ENCODE measurements at regions not wholly inside any gene's neighbourhood (a gene's known extent, or its start where the extent isn't known, plus 50 kb on each side); places are given as distances from the start of the nearest gene placed in this dataset.

DNA sequence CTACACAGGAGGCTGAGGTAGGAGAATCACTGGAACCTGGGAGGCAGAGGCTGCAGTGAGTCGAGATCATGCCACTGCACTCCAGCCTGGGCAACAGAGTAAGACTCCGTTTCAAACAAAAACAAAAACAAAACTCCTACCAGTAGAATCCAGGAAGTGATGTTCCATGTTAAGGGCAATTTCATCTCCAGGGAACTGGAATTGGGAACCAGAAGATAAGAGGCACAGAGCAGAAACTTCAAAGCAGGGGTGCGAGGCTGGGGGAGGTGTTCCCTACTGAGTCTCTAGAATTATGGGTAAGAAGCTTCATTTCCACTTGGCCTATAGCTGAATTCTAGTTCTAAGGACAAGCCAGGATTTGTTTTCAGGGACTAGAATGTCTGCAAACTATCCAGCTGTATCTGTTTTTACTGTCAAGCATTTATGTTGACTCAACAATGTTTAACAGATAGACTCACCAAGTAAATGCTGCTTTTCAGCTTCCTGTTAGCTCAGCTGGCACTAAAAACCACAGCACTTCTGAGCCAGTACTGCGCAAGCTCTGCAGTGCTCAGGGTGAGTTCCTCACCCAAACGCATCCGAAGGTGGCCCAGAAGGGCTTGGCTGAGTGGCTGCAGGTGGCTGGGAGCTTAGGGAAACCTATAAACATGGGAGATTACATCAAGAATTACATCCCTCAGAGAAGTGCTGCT is 320.1 kb downstream of the MTRR start:
- no peaks in the 10 kb centered on the region for H3K9me2 ChIP-seq (ENCODE audit: insufficient read depth, low read length)
- H3K36me3 ChIP-seq (ENCODE audit: insufficient read depth, low read length) = no peaks in the 10 kb centered on the region
- H3K79me2 ChIP-seq (replicated peaks; ENCODE audit: insufficient read depth, low read length) = no peaks in the 10 kb centered on the region
- no peaks in the 10 kb centered on the region for H4K20me1 ChIP-seq (ENCODE audit: insufficient read depth)
- no peak overlapping the region for H2AFZ ChIP-seq (ENCODE audit: low read depth, low read length)
- no peak overlapping the region for H3K27ac ChIP-seq (ENCODE audit: low read length)
- no peaks in the 10 kb centered on the region for H3F3A ChIP-seq (ENCODE audit: insufficient read depth, low read length, poor library complexity, severe bottlenecking)
- no peak overlapping the region for H3K4me2 ChIP-seq (ENCODE audit: low read length)
- H3K27me3 ChIP-seq (ENCODE audit: insufficient read depth, low read depth, low read length) = no peaks in the 10 kb centered on the region
- no peak overlapping the region for H3K9ac ChIP-seq (ENCODE audit: low read length)
- TF ChIP-seq SMC3 (conservative IDR thresholded peaks at IDR 0.05; ENCODE audit: poor library complexity) = no peak
- no peak for TF ChIP-seq RAD21 (conservative IDR thresholded peaks at IDR 0.05)
- TF ChIP-seq EZH2 (IDR thresholded peaks at IDR 0.05; ENCODE audit: borderline replicate concordance, insufficient read depth, low read length, poor library complexity, severe bottlenecking) = no peak
- no peak for TF ChIP-seq EP300 (conservative IDR thresholded peaks at IDR 0.05; ENCODE audit: poor library complexity, severe bottlenecking)
- TF ChIP-seq, protein P1, sequence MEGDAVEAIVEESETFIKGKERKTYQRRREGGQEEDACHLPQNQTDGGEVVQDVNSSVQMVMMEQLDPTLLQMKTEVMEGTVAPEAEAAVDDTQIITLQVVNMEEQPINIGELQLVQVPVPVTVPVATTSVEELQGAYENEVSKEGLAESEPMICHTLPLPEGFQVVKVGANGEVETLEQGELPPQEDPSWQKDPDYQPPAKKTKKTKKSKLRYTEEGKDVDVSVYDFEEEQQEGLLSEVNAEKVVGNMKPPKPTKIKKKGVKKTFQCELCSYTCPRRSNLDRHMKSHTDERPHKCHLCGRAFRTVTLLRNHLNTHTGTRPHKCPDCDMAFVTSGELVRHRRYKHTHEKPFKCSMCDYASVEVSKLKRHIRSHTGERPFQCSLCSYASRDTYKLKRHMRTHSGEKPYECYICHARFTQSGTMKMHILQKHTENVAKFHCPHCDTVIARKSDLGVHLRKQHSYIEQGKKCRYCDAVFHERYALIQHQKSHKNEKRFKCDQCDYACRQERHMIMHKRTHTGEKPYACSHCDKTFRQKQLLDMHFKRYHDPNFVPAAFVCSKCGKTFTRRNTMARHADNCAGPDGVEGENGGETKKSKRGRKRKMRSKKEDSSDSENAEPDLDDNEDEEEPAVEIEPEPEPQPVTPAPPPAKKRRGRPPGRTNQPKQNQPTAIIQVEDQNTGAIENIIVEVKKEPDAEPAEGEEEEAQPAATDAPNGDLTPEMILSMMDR (IDR thresholded peaks at IDR 0.05; ENCODE audit: poor library complexity, severe bottlenecking) = no peak
- TF ChIP-seq MXI1 (conservative IDR thresholded peaks at IDR 0.05; ENCODE audit: poor library complexity, severe bottlenecking) = no peak
- no peak for TF ChIP-seq POLR2AphosphoS5 (IDR thresholded peaks at IDR 0.05)
- TF ChIP-seq, protein P2, sequence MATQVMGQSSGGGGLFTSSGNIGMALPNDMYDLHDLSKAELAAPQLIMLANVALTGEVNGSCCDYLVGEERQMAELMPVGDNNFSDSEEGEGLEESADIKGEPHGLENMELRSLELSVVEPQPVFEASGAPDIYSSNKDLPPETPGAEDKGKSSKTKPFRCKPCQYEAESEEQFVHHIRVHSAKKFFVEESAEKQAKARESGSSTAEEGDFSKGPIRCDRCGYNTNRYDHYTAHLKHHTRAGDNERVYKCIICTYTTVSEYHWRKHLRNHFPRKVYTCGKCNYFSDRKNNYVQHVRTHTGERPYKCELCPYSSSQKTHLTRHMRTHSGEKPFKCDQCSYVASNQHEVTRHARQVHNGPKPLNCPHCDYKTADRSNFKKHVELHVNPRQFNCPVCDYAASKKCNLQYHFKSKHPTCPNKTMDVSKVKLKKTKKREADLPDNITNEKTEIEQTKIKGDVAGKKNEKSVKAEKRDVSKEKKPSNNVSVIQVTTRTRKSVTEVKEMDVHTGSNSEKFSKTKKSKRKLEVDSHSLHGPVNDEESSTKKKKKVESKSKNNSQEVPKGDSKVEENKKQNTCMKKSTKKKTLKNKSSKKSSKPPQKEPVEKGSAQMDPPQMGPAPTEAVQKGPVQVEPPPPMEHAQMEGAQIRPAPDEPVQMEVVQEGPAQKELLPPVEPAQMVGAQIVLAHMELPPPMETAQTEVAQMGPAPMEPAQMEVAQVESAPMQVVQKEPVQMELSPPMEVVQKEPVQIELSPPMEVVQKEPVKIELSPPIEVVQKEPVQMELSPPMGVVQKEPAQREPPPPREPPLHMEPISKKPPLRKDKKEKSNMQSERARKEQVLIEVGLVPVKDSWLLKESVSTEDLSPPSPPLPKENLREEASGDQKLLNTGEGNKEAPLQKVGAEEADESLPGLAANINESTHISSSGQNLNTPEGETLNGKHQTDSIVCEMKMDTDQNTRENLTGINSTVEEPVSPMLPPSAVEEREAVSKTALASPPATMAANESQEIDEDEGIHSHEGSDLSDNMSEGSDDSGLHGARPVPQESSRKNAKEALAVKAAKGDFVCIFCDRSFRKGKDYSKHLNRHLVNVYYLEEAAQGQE (IDR thresholded peaks at IDR 0.05; ENCODE audit: borderline replicate concordance) = no peak
- TF ChIP-seq TAF1 (IDR thresholded peaks at IDR 0.05; ENCODE audit: low read depth) = no peak
- H3K4me3 ChIP-seq (ENCODE audit: low read length) = no peak overlapping the region
- no peaks in the 10 kb centered on the region for H3K9me3 ChIP-seq (ENCODE audit: low read length)

- H3F3A ChIP-seq (ENCODE audit: insufficient read depth, low read length, poor library complexity, severe bottlenecking) = no peaks in the 10 kb centered on the region
- H3K27ac ChIP-seq (ENCODE audit: low read length) = no peak overlapping the region
- no peak overlapping the region for H3K9ac ChIP-seq (ENCODE audit: low read length)
- no peak overlapping the region for H3K4me3 ChIP-seq (ENCODE audit: low read length)
- H3K9me2 ChIP-seq (ENCODE audit: insufficient read depth, low read length) = no peaks in the 10 kb centered on the region
- no peaks in the 10 kb centered on the region for H3K27me3 ChIP-seq (ENCODE audit: insufficient read depth, low read depth, low read length)
- no peaks in the 10 kb centered on the region for H4K20me1 ChIP-seq (ENCODE audit: insufficient read depth)
- no peaks in the 10 kb centered on the region for H3K9me3 ChIP-seq (ENCODE audit: low read length)
- H3K36me3 ChIP-seq (ENCODE audit: insufficient read depth, low read length) = no peaks in the 10 kb centered on the region
- no peak overlapping the region for H2AFZ ChIP-seq (ENCODE audit: low read depth, low read length)
- H3K4me2 ChIP-seq (ENCODE audit: low read length) = no peak overlapping the region
- no peaks in the 10 kb centered on the region for H3K79me2 ChIP-seq (replicated peaks; ENCODE audit: insufficient read depth, low read length)
- TF ChIP-seq MXI1 (conservative IDR thresholded peaks at IDR 0.05; ENCODE audit: poor library complexity, severe bottlenecking) (no peak), SMC3 (conservative IDR thresholded peaks at IDR 0.05; ENCODE audit: poor library complexity) (no peak), EP300 (conservative IDR thresholded peaks at IDR 0.05; ENCODE audit: poor library complexity, severe bottlenecking) (no peak), TAF1 (IDR thresholded peaks at IDR 0.05; ENCODE audit: low read depth) (no peak), RAD21 (conservative IDR thresholded peaks at IDR 0.05) (no peak), POLR2AphosphoS5 (IDR thresholded peaks at IDR 0.05) (no peak), EZH2 (IDR thresholded peaks at IDR 0.05; ENCODE audit: borderline replicate concordance, insufficient read depth, low read length, poor library complexity, severe bottlenecking) (no peak)
- TF ChIP-seq, protein P1 (IDR thresholded peaks at IDR 0.05; ENCODE audit: poor library complexity, severe bottlenecking) = no peak
- TF ChIP-seq, protein P2 (IDR thresholded peaks at IDR 0.05; ENCODE audit: borderline replicate concordance) = no peak
Observed at GRCh38 chr5:8192840-8193239, 323.9 kb downstream of the MTRR start.

Data from neural cell (in vitro differentiated cells).